HG02798 (cell line): ENCODE measurements at regions not wholly inside any gene's neighbourhood (a gene's known extent, or its start where the extent isn't known, plus 50 kb on each side); places are given as distances from the start of the nearest gene placed in this dataset.

Experiments used
- ATAC-seq: cut with Tn5 transposase; IDR thresholded peaks from one replicate; pipeline ENCODE4 v1.9.1; 2021; ENCODE audit warnings: mild to moderate bottlenecking; ENCODE audit not compliant: unreplicated experiment, poor library complexity

DNA sequence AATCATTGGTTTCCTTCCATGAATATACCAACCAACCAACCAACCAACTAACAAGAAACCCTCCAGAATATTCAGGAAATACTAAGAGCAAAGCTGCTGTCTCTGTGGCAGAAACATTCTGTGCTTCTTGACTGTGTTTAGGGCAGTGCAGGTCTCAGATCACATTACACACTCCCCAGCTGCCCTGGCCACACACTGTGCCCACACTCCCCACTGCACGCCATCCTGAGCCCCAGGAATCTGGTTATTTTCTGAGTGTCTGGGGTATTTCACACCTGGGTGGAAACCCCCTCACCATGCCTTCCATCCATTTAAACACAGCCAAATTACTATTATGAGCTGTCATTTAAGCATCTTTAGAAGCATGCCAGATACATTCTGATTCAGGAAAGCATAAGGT, 183.7 kb upstream of the ANK3 start:
- ATAC-seq, result peak; percentile 54

DNA sequence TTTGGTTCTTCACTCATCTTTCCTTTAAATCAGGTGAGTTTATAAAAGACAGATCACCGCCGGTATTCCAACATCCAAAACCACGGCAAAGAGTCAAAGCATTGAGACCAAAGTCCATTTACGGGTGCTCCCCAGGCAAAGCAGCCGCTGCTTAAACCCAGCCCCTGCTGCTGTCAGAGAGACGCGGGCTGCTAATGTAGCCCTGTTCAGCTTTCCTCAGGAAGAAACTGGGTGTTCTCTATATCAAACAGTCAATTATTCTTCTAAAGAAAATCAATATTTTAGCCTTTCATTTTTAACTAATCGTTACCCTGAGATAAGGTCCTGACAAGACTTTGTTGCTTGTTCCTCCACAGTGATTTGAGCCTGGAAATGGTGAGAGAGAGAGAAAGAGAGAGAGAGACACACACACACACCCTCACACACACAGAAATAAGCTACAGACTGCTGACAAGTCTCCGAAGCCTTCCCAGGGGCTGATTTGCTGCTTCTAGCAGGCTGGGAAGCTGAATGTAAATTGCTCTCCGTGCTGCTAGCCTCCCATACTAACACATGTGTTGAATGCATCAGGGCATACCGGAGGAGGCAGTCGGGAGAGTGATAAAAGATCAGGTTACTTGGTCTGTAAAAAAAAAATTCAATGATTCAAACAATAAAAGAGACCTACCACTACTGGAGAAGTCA, 183.0 kb upstream of the ANK3 start:
- ATAC-seq, result peak; percentile 40

DNA sequence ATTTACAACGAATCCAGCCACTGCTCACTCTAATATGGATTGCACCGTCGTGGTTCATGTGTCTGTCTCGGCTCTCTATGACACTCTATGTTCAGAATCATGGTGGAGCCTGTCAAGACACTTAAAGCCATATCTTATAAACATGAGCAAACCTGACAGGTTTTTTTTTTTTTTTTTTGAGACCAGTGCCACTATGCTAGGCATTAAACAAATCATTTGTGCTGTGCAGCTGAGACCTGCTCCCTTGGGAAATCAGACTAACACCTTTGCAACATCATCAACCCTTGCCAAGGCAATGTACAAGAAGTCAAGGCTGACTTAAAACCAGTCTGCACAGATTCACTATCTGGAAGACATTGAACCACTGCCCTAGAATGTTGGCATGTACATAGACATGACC, 181.2 kb upstream of the ANK3 start:
- ATAC-seq, result no peak

DNA sequence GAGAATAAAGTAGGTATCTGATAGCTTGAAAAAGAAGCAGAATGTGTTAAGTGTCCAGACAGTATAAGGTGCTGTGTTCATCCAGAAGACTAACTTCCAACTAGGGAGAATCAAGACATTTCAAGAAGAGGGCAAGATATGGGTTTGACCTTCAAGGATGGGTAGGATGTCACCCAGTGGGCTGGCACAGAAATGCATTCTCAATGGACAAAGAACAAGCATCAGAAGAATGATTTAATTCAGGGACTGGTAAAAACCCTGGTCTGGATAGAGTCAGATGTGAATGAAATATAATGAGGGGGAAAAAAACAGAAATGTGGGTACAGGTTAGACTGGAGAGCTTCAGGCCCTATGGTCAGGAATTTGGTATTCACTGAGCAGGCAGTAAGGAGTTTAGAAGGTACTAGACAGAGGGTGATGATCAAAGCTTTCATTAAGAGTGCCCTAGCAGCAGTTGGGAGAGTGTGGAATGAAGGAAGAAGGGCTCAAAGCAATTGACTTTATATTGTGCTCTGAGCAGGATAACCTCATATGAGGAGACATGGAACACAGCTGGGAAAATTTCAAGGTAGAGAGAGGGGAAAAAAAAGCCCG, 180.7 kb upstream of the ANK3 start:
- ATAC-seq, result no peak

DNA sequence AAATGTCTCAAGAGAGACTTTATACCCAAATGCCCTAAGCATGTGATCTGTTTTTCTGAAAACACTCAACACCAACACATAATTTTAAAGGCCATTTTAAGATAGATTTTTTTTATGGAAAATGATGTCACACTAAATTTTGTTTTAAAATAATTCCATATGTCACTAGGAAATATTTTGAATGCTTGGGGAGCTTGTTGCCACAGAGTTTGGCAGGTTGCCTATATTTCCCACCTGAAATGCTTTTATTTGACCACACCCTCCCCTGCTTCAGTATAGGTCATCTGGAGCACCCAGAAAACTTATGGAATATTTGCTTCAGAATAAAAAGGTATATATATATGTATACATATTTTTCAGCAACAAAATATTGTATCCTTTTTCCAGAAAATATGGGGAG, 180.0 kb upstream of the ANK3 start:
- no peak for ATAC-seq

DNA sequence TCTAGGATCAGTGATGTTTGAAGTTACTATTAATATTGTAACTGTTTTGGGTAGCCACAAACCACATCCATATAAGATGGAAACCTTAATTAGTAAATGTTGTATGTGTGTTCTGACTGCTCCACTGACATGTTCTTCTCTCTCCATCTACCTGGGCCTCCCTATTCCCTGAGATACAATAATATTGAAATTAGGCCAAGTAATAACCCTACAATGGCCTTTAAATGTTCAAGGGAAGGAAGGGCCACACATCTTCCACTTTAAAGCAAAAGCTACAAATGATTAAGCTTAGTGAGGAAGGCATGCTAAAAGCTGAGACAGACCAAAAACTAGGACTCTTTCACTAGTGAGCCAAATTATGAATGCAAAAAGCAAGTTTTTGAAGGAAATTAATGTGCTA, 176.4 kb upstream of the ANK3 start:
- ATAC-seq, result no peak

DNA sequence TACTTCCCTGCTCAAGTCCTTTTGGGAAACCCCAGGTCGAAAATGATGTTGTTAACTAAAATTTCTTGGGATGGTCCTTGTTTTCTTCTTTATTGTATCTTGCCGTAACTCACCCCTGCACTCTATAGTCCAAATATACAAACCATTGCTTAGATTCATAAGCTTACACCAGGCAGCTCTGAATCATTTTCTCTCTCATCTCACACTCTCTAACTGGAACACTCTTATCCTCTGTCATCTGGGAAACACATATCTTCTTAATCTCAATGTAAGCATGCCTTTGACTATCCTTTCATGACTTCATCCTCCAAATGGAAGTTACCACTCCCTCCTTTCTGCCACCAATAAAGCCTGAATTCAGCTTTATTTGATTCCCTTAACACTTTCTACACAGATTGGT, 175.8 kb upstream of the ANK3 start:
- ATAC-seq, result no peak

DNA sequence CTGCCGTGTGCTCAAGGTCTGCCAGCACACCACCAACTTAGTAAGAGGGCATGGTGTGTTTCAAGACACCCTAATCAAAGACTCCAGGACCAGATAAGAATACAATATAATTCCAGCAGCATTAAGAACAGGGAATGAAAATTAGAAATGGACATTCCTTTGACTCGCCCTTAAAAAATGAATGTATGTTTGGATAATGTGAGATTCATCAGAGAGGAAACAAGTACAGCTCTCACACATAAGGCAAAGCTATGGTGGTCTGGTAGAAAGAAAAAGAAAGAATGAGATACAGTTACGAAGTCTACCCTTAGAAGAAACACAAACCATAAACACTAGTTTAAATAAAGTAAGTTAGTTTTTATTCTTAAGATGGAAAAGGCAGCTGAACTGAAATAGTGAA, 174.8 kb upstream of the ANK3 start:
- no peak for ATAC-seq

DNA sequence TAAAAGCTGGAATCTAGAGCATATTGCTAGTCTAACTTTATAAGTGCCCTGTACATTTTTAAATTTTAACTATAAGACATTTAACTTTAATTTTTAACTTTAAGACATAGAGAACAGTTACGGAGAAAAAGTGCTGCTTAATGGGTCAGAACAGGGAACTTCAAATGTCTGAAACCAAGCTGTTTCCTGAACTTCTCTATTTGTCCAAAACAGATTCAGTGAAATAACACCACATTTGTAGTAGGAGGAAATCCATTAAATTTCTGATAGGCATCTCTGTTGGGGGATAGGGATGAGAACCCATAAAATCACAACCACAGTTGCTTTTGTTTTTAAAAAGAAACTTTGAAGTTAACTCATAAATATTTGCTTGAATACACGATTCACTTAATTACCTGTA, 170.8 kb upstream of the ANK3 start:
- ATAC-seq, result no peak

DNA sequence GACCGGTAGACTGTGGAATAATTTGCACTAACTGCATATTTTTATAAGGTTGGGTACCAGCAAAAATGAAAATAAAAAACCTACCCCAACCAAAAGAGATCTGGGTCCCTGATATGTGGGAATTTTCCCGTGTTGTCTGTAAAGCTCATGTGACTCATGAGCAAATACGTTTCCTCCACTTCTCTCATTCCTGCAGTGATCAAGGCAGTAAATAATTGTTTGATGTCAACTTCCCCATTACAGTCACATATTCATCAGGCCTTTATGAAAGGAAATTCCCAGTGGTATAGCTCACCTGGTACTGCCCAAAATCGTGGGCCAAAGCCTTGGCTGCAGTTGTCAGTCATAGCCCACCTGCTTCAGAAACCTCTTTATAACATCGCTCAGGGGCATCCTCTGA, 166.0 kb upstream of the ANK3 start:
- no peak for ATAC-seq

DNA sequence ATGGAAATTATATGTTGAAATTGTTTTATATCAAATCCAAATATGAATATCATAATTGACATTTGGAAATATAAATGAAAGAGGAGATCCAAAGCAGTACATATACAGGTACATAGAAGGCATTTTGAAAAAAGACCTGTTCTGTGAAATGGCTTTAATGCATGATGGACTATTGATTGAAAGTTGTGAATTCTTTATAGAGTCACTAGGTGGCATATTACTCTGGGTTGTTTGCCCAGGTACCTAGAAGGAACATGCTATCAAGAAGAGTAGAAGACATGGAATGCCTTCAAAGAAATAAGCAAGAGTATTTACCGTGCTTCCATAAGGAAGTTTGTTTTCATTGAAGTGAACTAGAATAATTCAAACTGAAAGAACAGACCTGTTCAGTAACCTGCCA, 160.0 kb upstream of the ANK3 start:
- ATAC-seq, result no peak

DNA sequence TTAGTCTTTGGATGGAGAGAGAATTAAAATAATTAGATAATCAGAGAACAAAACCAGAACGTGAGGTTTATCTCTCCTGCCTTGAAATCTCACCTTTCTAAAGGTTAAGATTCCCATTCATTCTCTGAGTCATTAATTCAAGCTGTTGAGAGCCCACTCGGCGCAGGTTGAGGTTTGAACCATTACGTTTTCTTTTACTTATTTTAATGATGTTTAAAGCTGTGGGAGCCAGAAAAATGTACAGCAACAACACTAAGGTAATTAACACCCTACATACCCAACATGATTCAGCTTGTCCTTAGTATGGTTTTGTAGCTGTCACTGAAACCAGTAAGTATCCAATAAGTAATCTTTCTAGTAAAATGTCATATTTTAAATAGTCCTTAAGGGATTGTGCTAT, 153.0 kb upstream of the ANK3 start:
- no peak for ATAC-seq

DNA sequence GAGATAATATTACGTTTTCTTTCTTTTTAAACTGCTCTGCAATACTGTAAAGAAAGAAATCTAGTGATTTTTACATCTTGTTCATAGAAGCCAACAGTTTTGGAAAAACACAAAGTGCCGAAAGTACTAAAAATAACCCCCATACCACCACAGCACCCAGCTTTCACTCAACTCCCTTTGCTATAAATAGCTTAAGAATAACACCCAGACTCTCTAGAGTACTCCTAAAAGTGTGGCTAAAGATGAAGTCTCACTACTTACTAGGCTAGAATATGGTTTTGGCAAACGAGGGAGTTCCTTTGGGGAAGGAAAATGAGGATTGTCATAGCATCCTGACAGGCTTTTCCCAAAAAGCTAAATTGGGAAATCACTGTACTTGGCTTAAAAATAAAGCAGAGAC, 151.8 kb upstream of the ANK3 start:
- ATAC-seq, result peak; percentile 39

DNA sequence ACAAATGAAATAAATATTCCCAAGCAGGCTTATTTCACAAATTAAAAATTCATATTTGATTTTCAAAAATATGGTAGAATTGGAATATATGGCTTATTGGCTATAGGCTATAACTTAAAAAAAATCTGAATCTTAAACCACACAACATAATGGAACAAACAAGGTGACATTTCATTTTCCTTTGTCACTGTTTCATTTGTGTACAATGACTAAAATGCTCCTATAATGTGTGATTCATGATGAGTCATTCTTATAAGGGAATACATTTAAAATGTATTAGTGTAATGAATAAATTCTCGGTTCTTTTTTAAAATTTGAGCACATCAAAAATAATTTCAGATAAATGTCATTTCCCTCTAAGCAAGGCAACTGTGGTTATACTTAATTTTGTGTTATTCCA, 148.0 kb upstream of the ANK3 start:
- no peak for ATAC-seq

DNA sequence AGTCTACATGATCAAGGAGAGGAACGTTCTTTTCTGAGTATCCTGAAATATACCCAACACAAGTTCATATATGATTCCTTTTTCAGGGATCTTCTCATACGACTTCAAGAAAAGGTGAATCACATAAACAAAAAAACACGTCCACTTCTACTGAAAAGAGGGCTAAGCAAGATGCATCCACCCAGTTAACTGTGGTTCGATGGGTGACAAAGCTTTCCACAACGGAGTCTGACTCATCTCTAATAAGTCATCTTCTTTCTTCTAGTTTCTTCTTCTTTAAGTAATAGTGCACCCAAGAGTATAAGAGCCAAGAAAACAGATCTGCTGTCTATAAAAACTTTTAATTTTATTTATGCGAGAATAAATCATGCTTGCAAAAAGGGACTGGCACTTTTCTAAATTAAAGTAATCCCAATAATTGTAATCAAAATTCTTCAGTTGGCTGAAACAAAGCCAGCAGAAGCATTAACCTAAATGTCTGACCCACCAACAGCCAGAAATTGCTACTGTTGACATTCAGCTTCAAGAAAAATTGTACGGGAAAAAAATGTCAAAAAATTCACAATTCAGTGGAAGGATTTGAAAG, 146.9 kb upstream of the ANK3 start:
- no peak for ATAC-seq

DNA sequence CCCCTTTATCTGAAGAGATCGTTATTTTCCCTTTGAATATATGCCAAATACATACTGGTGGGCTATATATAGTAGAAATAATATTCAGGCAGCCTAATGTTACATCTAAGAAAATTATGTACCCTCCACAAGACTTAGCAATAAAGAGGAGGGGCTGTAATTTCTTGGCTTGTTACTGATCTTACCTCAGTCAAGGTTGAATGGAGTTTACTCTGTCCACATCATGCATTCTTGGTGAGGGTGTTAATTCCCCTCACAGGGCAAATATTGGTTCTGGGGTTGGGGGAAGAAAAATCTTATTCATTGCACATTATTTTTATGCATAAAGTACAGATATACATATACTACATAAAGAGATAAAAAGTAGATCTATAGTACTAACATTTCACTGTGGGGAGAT, 145.8 kb upstream of the ANK3 start:
- no peak for ATAC-seq

DNA sequence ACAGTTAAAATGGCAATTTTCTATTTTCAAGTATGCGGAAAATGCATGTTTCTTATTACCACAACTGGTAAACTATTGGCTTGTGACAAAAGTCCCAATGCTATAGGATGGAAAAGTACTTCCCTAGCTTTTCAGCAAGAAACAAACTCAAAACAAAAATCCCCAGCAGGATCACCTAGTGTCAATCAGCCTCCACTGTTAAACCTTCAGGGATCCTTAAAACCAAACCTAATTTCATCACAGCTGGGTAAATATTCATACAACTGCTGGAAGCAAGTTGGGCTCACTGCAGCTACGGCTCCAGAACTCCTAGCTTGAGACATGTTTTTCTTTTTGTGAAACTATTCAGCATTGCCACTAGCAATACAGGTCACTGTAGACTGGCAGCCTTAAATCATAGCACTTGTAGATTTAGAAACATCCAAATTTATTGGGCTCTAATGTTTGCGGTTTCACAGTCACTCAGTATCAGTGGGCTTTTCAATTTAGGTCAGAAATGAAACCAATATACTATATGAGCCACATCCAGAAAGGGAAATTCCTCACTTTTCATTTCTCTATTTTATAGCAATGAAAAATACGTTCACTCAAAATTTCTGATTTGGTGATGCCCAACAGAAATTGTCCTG, 145.2 kb upstream of the ANK3 start:
- no peak for ATAC-seq

DNA sequence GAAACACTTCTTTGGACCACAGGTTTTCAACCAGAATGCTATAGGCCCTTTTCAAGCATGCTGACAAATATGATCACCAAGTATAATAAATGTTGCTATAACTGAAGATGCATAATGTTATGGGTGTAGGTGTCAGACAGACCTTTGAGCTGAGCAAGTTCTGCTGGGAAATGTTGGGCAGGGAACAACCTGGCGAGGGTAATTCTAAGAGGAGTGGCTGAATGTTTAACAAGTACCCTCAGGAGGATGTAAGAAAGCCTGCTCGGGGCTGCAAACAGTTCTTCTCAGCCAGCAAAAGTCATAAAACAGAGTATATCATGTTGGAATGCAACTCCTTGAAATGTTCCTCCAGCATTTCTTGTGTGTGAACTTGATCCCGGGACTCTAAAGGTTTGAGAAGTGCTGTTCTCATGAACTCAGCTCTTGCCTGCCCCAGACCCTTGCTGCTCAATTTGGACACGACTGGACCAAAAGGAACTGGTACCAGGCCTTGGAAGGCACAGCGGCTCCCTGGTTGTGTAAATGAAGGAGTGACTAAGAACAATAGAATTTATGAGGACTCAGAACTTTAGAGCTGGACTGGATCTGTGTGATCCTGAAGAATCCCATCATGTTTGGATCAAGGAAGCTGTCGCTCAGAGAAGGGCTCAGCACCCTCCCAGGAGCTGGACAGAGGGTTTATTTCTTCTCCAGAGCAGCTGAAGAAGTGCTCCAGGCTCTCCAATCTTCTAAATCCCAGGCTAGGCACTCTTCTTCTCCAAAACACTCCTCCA, 143.2 kb upstream of the ANK3 start:
- no peak for ATAC-seq

DNA sequence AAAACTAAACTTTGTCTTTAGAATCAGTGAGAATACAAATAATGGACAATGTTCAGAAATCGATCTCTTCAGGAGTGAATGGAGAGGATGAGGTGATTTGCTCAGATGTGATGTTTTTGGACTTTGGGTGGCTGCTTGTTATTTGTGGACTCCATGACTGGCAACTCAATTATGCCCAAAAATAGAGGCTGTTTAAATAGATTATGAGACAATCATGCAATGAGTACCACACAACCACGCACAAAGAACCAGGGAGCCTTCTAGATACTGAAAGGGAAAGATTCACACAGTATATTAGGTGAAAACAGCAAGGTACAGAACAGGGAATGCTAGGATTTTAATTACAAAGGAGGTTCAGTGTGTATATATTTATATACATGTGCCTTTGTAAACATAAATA, 141.3 kb upstream of the ANK3 start:
- ATAC-seq, result no peak

DNA sequence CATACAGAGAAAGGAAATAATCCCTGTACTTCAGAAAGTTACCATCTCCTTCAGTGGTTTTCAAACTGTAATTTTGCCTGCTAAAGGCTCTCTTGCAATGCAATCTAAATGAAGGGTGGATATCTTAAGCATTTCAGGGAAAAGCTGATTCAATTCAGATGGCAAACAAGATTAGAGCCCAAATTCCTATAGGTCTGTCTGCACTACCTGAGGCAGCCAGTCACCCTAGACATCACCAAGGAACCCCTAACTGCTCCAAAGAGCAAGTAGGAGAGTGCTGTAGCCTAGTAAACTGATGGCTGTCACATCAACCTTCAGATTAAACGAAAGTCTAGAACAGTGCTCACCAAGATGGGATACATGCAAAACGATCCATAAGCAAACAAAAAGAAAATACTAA, 138.0 kb upstream of the ANK3 start:
- ATAC-seq, result no peak
